MM.1S (cell line): ENCODE measurements at regions not wholly inside any gene's neighbourhood (a gene's known extent, or its start where the extent isn't known, plus 50 kb on each side); places are given as distances from the start of the nearest gene placed in this dataset.

Source experiments
- EZH2 ChIP-seq: fragments of 300-600 bp; sonication (generic); optimal IDR thresholded peaks from 2 replicates; pipeline ENCODE3; 2017; ENCODE audit warnings: low read depth, mild to moderate bottlenecking, antibody characterized with exemption, low read length, mixed read lengths
- EZH2phosphoT487 ChIP-seq: fragments of 300-600 bp; sonication (generic); IDR thresholded peaks from 2 replicates; pipeline ENCODE4 v1.6.1; 2018; ENCODE audit warnings: antibody characterized with exemption, low read length
- TF ChIP-seq, protein P1 (sequence below): fragments of 300-600 bp; sonication (generic); IDR thresholded peaks from 2 replicates; pipeline ENCODE4 v1.5.1; 2016; ENCODE audit warnings: antibody characterized with exemption, low read length, mixed read lengths

DNA sequence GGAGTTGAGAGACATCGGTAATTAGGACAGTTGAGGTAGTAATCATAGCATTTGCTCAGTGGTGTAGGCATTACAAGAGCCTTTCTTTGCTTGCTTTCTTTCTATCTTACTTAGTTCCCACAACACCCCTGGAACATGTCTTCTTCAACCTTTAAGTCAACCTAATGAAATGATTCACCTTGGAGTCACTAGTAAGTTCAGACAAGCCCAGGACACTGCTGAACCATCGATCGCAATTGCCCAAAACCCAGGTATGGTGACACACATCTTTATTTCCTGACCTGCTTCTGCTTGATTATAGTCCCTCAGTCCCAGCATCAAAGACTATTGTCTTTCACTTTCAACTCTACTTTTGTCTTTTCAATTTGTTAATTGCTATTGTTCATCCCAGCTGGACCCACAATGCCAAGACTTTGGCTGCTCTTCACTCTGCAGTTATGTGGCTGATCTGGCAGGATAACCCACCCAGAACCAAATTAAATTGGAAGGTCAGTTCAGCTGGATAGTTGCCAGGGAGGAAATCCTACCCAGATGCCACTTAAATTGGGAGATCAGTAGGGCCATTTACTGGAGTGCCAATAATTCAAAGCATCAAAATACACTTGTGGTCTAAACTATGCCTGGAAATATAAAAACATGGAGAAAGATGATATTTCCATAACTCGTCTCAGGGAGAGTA lies 272.9 kb downstream of the RWDD3 start:
- TF ChIP-seq, protein P1, sequence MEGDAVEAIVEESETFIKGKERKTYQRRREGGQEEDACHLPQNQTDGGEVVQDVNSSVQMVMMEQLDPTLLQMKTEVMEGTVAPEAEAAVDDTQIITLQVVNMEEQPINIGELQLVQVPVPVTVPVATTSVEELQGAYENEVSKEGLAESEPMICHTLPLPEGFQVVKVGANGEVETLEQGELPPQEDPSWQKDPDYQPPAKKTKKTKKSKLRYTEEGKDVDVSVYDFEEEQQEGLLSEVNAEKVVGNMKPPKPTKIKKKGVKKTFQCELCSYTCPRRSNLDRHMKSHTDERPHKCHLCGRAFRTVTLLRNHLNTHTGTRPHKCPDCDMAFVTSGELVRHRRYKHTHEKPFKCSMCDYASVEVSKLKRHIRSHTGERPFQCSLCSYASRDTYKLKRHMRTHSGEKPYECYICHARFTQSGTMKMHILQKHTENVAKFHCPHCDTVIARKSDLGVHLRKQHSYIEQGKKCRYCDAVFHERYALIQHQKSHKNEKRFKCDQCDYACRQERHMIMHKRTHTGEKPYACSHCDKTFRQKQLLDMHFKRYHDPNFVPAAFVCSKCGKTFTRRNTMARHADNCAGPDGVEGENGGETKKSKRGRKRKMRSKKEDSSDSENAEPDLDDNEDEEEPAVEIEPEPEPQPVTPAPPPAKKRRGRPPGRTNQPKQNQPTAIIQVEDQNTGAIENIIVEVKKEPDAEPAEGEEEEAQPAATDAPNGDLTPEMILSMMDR, result no peak
- no peak for TF ChIP-seq EZH2
- TF ChIP-seq EZH2phosphoT487, result no peak
